GM18499 (cell line): ENCODE measurements at regions not wholly inside any gene's neighbourhood (a gene's known extent, or its start where the extent isn't known, plus 50 kb on each side); places are given as distances from the start of the nearest gene placed in this dataset.
A peak's percentile ranks its signal among the peaks of the same experiment; 100 is the strongest.

Experiments
- ATAC-seq: cut with Tn5 transposase; IDR thresholded peaks from one replicate; pipeline ENCODE4 v1.9.1; 2021; ENCODE audit warnings: moderate number of reproducible peaks; ENCODE audit not compliant: insufficient read depth, unreplicated experiment

DNA sequence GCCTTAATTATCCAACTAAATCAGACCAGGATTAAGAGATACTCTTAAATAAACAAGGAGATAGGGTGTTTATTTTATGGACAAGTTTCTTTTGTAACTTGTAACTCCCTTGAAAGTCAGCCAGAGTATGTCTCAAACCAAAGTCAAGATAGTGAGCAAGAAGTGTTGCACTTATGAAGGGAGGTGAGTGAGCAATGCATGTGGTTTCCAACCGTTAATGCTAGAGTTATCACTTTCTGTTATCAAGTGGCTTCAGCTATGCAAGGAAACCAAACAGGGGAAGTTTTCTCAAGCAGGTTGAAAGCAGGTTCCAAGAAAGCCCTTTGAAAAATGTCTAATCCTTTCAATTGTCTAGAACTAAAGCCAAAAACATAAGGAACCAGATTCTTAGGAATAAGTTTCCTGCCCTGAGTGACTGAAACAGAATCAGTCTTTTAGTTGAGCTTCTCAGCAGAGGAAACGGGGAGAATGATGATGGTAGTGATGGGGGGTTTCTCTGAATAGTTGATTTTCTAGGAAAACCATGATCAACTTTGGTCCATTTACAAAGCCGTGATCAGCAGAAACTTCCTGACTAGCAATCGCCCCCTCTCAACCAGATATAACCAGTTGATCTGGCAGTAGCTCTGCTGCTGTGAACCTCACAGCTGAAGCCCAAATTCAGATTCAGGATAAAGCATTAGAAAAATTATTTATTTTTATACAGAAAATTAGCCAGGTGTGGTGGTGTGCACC is 128.4 kb downstream of the DAD1 start:
- ATAC-seq = peak; percentile 32

GRCh38 chr14:22458737-22459136 is 130.3 kb downstream of the DAD1 start:
- no peak for ATAC-seq

- ATAC-seq = no peak
These were observed 131.9 kb downstream of the DAD1 start for GRCh38 chr14:22456998-22457594.

- no peak for ATAC-seq
These were observed 132.6 kb downstream of the DAD1 start for GRCh38 chr14:22456421-22456820.

- ATAC-seq = no peak
These were observed 136.7 kb downstream of the DAD1 start for GRCh38 chr14:22452330-22452729.

DNA sequence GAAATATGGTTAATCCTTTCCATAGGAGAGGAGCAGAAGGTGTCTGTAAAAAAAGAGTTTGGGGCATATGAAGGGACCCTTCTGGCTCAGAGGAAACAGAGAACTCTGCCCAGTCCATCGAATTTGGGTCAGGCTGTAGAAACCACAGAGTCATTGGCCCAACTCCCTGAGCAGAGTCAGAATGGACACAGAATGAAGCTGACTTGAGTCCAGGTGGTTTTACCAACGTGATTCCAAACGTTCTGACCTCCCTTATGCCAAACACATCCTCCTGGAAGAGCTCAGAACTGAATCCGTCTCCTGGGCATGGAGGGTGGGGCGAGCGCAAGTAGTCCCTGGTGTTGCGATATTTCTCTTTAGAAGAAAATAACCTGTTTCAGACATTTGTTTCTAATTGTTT is 138.8 kb downstream of the DAD1 start:
- no peak for ATAC-seq

GRCh38 chr14:22449600-22449905 is 139.5 kb downstream of the DAD1 start:
- ATAC-seq = no peak

GRCh38 chr14:22448905-22449599 is 140.0 kb downstream of the DAD1 start:
- peak; percentile 32 for ATAC-seq

DNA sequence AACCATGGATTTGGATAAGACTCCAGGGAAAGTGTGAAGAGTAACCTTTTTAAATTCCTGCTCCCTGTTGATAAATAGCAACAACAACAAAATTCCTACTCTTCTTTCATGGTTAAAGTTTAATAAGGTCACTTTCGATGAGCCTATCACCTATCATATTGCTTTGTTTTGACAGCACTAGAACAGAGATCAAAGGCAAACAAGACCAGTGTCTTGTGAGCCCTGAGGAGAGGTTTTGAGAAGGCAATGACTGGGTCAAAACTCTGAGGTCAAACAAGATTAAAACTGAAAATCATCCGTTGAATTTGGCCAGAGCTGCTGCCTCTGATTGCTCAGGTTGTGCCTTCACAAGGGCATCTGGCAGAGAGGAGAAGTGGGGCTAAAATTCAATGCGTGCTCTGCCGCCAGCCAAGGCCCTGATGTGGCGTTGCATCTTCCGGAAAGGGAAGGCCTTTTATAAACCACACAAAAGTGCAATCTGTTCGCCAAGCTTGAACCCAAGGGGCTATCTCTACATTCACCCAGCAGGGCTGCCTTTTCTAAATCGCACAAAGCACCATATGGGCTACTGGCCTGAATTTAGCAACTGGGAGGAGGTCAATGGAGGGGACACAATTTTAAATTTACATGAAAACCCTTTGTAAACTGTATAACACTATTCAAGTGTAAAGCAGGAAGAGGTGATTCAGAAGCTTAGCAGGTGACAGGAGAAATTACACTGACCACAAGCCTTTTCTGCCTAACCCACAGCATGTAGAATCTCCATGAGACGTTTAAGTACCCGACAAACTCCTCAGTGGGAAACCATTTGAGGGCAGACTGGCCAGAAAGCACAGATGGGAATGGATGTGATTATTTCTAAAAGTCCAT is 140.8 kb downstream of the DAD1 start:
- peak; percentile 54 for ATAC-seq

- no peak for ATAC-seq
These were observed 150.3 kb downstream of the DAD1 start for GRCh38 chr14:22438742-22439141.

DNA sequence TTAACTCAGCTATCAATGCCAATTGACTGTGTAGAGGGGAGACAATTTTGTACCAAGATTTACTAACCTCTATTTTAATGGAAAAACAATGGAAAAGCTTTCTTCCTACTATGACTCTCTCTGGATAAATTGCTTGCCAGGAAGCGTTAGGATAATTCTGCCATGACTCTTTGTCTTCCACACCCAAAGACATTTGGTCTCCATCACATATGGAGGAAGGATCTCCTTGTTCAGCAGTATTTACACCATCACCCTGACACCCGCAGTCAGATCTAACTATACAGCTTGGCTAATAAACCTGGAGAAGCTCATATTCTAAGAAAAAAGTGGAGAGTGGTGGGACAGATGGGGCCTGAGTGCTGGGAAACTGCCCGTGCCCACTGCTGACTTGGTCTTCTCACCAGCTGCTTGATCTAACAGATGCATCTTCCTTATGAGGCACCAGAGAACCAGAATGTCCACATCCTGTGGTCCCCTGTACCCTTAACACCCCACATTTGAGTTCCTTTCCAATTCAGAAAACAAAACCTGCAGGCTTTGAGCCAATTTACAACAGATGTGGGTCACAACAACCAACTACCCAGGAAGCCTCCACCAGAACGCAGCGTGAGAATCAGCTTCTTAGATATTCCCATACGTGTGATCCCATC is 154.0 kb downstream of the DAD1 start:
- no peak for ATAC-seq

- no peak for ATAC-seq
These were observed 155.0 kb downstream of the DAD1 start for GRCh38 chr14:22434030-22434429.

DNA sequence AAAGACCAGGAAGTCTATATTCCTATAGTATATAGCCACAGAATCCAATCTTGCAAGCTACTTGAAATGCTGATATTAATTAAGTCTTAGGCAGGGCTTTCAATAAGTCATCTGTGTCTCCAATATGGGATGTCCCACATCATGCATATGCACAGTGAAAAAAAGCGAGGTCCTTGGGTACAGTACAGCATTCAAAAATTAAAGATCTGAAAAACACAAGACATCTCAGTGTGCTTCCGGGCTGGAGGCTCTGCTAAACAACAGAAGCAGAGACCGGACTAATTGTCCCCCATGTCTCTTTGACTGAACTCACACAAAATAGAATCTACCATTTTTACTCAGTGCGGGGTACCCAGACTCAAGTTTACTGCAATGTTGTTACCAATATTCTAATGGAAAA is 156.0 kb downstream of the DAD1 start:
- no peak for ATAC-seq

- no peak for ATAC-seq
These were observed 156.6 kb downstream of the DAD1 start for GRCh38 chr14:22432348-22432976.

GRCh38 chr14:22429546-22430294 is 159.3 kb downstream of the DAD1 start:
- ATAC-seq = no peak

- no peak for ATAC-seq
These were observed 160.2 kb downstream of the DAD1 start for GRCh38 chr14:22428700-22429291.

DNA sequence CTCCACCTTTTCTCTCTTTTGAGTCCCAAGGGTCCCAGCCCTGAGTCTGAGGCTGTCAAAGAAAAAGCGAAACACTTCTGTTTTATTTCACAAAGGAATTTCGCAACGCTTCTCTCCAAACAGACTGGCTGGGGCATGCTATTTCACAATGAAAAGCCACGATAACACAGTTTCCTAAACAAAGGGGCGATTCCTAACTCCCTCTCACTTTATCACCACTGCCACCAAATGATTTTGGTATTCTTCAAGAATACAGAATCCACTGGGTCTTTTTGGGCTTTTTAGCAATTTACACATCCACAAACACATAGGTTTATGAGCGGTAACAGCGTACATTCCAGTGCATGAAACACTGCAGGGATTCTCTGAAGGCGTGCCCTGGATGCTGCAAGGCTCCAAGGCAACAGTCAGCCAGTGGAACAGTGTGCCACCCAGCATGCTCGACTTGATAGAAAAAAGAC is 161.2 kb downstream of the DAD1 start:
- no peak for ATAC-seq

- no peak for ATAC-seq
These were observed 162.3 kb downstream of the DAD1 start for GRCh38 chr14:22426711-22427110.

DNA sequence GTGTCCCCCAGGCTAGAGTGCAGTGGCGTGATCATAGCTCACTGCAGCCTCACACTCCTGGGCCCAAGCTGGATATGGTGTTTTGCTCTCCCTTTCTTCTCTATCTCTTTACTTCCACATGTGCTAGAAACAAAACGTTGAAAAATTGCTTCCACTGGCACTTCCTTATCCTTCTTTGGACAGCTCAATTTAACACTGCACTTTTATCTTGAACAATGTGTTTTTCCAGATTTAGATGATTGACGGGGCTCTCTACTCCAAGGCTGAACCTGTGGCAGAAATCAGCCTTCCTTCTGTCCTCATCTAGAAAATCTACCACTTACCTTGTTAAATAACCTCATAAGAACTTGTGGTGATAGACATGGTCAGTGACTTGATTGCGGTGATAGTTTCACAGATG is 165.1 kb downstream of the DAD1 start:
- no peak for ATAC-seq
